ENCODE measurements at regions not wholly inside any gene's neighbourhood (a gene's known extent, or its start where the extent isn't known, plus 50 kb on each side); places are given as distances from the start of the nearest gene placed in this dataset.

DNA sequence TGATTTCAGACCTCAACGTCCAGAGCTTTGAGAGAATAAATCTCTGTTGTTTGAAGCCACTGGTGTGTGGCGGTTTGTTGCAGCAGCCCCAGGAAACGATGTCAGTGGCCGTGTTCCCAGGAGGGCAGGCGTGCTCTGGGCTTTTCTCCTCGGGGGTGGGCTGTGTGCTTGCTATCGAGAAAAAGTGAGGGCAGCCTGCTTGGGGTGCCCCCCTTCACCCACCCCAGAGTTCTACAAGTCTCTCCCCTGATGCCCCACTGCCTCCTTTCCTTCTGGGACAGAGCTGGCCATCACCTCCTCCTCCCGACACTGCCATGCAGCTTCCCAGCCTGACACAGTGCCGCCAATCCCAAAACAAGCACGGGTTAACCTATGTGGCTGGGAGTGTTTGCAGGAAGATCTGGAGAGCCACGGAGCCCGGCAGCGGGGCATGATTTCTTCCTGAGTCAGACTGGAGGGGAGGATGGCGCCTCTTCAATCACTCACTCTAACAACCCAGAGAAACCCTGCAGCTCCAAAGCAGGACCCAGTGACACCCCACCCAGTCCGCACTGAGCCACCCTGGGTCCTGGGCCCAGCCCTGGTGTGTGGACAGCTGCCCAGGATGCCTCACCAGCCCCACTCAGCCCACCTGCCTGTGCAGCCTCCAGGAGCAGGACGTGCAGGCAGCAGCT lies 213.7 kb upstream of the RAB6C start:
- Histone ChIP-seq H3K4me2 (ENCODE audit: low read depth, low read length, poor library complexity, severe bottlenecking) (no peak overlapping the region), H3K36me3 (ENCODE audit: insufficient read depth, low read length) (no peaks in the 10 kb centered on the region), H3K79me2 (ENCODE audit: low read length) (no peaks in the 10 kb centered on the region), H3K9me3 (ENCODE audit: low read length) (no peaks in the 10 kb centered on the region), H4K20me1 (ENCODE audit: insufficient read depth, low read depth, low read length) (no peaks in the 10 kb centered on the region), H3K4me3 (ENCODE audit: low read length) (no peak overlapping the region), H3K4me1 (ENCODE audit: low read length) (no peaks in the 10 kb centered on the region), H2AFZ (ENCODE audit: low read length) (no peak overlapping the region), H3K27ac (ENCODE audit: low read length) (no peak overlapping the region), H3K9me2 (replicated peaks; ENCODE audit: insufficient read depth, low read length) (no peaks in the 10 kb centered on the region), H3K9ac (ENCODE audit: low read length) (no peak overlapping the region), H3K27me3 (ENCODE audit: low read length) (no peaks in the 10 kb centered on the region)
- DNase-seq, result no peak

DNA sequence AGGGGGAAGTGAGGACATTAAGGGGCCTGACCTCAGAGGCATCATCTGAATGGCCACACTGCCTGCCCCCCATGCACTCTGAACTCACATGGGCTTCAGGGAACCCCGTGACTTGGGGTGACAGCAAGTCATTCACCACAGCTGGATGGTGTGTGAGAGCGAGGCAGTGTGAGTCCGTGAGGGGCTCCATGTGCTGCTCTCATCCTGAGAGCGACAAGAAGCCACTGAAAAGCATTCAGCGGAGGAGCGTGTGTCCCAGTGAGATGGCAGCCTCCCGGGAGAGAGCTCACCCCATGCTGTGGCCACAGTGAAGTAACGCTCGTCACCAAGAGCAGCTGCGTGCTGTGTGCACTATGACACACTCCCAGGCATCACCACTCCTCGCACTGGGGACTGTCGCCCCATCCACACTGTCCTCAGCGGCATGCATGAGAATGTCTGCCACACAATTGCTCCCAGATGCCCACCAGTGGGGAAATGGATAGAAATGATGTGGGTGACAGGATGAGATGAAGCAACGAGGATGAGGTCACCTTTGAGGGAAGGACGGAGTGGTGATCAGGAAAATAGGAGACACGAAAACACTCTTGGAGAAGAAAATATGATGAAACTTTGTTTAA lies 213.0 kb upstream of the RAB6C start:
- Histone ChIP-seq H3K27ac (ENCODE audit: low read length) (no peak overlapping the region), H2AFZ (ENCODE audit: low read length) (no peak overlapping the region), H3K4me2 (ENCODE audit: low read depth, low read length, poor library complexity, severe bottlenecking) (no peak overlapping the region), H3K9me3 (ENCODE audit: low read length) (no peaks in the 10 kb centered on the region), H3K36me3 (ENCODE audit: insufficient read depth, low read length) (no peaks in the 10 kb centered on the region), H3K79me2 (ENCODE audit: low read length) (no peaks in the 10 kb centered on the region), H4K20me1 (ENCODE audit: insufficient read depth, low read depth, low read length) (no peaks in the 10 kb centered on the region), H3K9ac (ENCODE audit: low read length) (no peak overlapping the region), H3K27me3 (ENCODE audit: low read length) (no peaks in the 10 kb centered on the region), H3K9me2 (replicated peaks; ENCODE audit: insufficient read depth, low read length) (no peaks in the 10 kb centered on the region), H3K4me3 (ENCODE audit: low read length) (no peak overlapping the region), H3K4me1 (ENCODE audit: low read length) (no peaks in the 10 kb centered on the region)
- DNase-seq, result no peak

DNA sequence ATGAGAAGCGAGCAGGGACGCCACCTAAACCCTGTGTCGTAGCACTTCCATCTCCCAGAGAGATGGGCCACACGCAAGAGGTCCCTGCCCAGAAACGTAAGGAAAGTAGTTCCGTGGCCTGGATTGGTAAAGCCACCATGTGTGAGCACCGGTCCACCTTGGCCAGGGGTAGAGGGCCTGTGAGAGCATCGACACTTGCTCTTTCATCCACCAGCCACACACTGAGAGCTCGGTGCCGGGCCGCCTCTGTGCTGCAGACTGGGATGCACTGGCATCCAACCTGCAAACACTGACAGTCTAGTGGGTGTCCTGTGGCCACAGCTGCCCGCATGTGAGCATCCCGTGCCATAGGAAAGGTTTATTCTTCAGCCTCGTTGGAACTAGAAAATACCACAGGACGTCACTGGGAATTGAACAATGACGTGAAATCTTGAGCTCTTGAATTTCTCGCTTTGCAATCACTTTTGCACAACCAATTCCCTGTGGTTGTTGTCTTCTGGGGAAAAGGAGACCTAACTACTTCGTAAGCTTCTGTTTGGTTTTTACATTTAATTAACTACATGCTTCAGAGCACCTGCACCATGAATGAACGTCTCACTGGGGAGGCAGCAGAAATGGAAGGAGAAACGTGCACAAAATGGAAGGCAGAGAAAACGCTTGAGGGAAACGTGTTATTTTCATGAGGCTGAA lies 212.0 kb upstream of the RAB6C start:
- H3K27ac ChIP-seq (ENCODE audit: low read length), result no peak overlapping the region
- H3K9me2 ChIP-seq (replicated peaks; ENCODE audit: insufficient read depth, low read length), result no peaks in the 10 kb centered on the region
- no peaks in the 10 kb centered on the region for H3K79me2 ChIP-seq (ENCODE audit: low read length)
- H3K36me3 ChIP-seq (ENCODE audit: insufficient read depth, low read length), result no peaks in the 10 kb centered on the region
- H3K9me3 ChIP-seq (ENCODE audit: low read length), result no peaks in the 10 kb centered on the region
- no peaks in the 10 kb centered on the region for H3K27me3 ChIP-seq (ENCODE audit: low read length)
- H3K4me3 ChIP-seq (ENCODE audit: low read length), result no peak overlapping the region
- H3K4me2 ChIP-seq (ENCODE audit: low read depth, low read length, poor library complexity, severe bottlenecking), result no peak overlapping the region
- no peaks in the 10 kb centered on the region for H3K4me1 ChIP-seq (ENCODE audit: low read length)
- H3K9ac ChIP-seq (ENCODE audit: low read length), result no peak overlapping the region
- no peak overlapping the region for H2AFZ ChIP-seq (ENCODE audit: low read length)
- no peak for DNase-seq
- no peaks in the 10 kb centered on the region for H4K20me1 ChIP-seq (ENCODE audit: insufficient read depth, low read depth, low read length)

DNA sequence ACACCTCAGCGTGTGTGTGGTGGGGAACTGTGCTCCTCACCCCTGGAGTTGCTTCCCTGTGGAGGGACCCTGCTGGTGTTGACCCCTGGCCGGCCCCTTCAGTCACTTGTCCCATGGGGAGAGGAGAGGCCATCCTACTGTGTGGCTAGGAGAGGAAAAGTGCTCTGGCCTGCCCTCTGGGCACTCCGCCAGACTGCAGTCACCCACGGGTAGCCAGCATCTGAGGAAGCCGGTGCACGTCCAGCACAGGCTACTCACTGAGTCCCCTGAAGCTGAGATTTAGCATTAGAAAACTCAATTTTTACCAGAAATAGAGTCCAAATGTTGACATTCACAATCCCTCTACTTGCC lies 211.5 kb upstream of the RAB6C start:
- H3K9ac ChIP-seq (ENCODE audit: low read length), result no peak overlapping the region
- H3K4me3 ChIP-seq (ENCODE audit: low read length), result no peak overlapping the region
- no peak for DNase-seq
- H3K79me2 ChIP-seq (ENCODE audit: low read length), result no peaks in the 10 kb centered on the region
- H3K27ac ChIP-seq (ENCODE audit: low read length), result no peak overlapping the region
- H3K9me2 ChIP-seq (replicated peaks; ENCODE audit: insufficient read depth, low read length), result no peaks in the 10 kb centered on the region
- H3K4me1 ChIP-seq (ENCODE audit: low read length), result no peaks in the 10 kb centered on the region
- H3K27me3 ChIP-seq (ENCODE audit: low read length), result no peaks in the 10 kb centered on the region
- no peaks in the 10 kb centered on the region for H3K36me3 ChIP-seq (ENCODE audit: insufficient read depth, low read length)
- no peaks in the 10 kb centered on the region for H3K9me3 ChIP-seq (ENCODE audit: low read length)
- H3K4me2 ChIP-seq (ENCODE audit: low read depth, low read length, poor library complexity, severe bottlenecking), result no peak overlapping the region
- H2AFZ ChIP-seq (ENCODE audit: low read length), result no peak overlapping the region
- no peaks in the 10 kb centered on the region for H4K20me1 ChIP-seq (ENCODE audit: insufficient read depth, low read depth, low read length)

DNA sequence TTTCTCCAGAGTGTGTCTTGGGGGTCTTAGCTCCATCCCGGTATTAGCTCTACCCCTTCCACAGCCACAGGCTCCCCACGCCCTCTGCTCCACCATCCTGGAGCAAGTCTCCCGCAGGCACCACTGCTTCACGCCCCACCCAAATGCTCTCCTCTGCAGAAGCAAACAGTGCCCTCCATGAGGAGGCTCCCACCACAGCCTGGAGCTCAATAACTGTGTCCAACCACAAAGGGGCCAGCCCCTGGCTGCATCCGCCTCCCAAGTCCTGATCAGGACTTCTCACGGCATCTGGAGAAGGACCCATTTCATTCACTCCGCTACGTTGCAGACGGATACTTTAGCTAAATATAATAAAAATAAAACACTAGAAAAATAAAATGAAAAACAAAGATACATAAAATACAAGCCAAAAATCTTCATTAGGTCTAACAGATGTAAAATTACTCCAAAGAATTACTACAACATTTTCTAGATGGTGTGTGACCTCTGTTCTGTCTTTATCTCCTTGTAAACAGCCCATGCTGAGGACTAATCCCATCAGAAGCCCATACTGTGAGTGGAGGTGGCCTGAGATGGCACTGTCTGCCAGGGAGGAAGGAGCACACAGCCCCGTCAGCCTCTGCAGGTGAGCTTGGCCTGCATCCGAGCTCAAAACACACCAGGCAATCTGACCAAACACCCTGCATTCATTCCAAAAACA lies 210.8 kb upstream of the RAB6C start:
- no peaks in the 10 kb centered on the region for H3K4me1 ChIP-seq (ENCODE audit: low read length)
- no peak overlapping the region for H3K4me2 ChIP-seq (ENCODE audit: low read depth, low read length, poor library complexity, severe bottlenecking)
- H3K79me2 ChIP-seq (ENCODE audit: low read length), result no peaks in the 10 kb centered on the region
- no peaks in the 10 kb centered on the region for H3K36me3 ChIP-seq (ENCODE audit: insufficient read depth, low read length)
- no peak overlapping the region for H3K27ac ChIP-seq (ENCODE audit: low read length)
- H2AFZ ChIP-seq (ENCODE audit: low read length), result no peak overlapping the region
- H3K4me3 ChIP-seq (ENCODE audit: low read length), result no peak overlapping the region
- H4K20me1 ChIP-seq (ENCODE audit: insufficient read depth, low read depth, low read length), result no peaks in the 10 kb centered on the region
- no peaks in the 10 kb centered on the region for H3K9me2 ChIP-seq (replicated peaks; ENCODE audit: insufficient read depth, low read length)
- DNase-seq, result no peak
- H3K9me3 ChIP-seq (ENCODE audit: low read length), result no peaks in the 10 kb centered on the region
- no peaks in the 10 kb centered on the region for H3K27me3 ChIP-seq (ENCODE audit: low read length)
- H3K9ac ChIP-seq (ENCODE audit: low read length), result no peak overlapping the region

DNA sequence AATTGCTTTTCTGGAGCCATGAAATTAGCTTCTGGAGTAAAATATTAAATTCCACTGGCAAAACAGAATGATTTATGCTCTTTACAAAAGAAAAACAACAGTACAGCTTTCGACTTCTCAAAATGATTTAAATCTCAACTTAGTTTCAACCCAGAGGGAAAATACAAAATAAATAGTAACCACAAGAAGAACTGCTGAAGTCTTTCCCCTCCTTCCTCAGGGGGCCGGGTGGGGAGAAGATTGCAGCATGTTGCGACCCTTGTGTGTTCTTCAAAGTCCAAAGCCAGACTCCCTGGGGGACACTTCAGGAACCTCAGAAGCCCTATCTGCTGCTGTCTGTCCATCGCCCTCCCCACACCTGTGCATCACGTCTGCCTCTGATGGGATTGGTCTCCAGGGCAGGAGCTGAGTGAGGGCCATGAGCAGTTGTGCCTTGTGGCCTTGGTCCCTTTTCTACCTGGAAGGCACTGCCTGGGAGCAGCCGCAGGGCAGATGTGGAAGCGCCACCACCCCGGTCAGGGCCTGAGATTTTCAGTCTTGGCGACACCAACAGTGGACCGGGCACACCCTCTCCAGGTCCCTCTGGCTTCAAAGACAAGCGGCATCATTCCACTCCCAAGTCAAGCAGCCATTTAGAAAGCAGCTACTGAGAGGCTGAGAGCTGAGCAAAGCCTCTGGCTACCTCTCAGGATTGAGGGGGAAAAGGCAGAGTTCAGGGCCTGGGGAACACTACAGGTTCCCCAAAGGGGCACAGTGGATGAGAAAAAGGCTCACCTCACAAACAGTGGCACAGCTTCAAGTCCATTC lies 210.1 kb upstream of the RAB6C start:
- H3K27me3 ChIP-seq (ENCODE audit: low read length), result no peaks in the 10 kb centered on the region
- H3K4me1 ChIP-seq (ENCODE audit: low read length), result no peaks in the 10 kb centered on the region
- H3K4me3 ChIP-seq (ENCODE audit: low read length), result no peak overlapping the region
- H2AFZ ChIP-seq (ENCODE audit: low read length), result no peak overlapping the region
- H3K9me2 ChIP-seq (replicated peaks; ENCODE audit: insufficient read depth, low read length), result no peaks in the 10 kb centered on the region
- H3K27ac ChIP-seq (ENCODE audit: low read length), result no peak overlapping the region
- no peaks in the 10 kb centered on the region for H3K36me3 ChIP-seq (ENCODE audit: insufficient read depth, low read length)
- no peak for DNase-seq
- H3K9me3 ChIP-seq (ENCODE audit: low read length), result no peaks in the 10 kb centered on the region
- H3K79me2 ChIP-seq (ENCODE audit: low read length), result no peaks in the 10 kb centered on the region
- no peak overlapping the region for H3K9ac ChIP-seq (ENCODE audit: low read length)
- H3K4me2 ChIP-seq (ENCODE audit: low read depth, low read length, poor library complexity, severe bottlenecking), result no peak overlapping the region
- no peaks in the 10 kb centered on the region for H4K20me1 ChIP-seq (ENCODE audit: insufficient read depth, low read depth, low read length)

DNA sequence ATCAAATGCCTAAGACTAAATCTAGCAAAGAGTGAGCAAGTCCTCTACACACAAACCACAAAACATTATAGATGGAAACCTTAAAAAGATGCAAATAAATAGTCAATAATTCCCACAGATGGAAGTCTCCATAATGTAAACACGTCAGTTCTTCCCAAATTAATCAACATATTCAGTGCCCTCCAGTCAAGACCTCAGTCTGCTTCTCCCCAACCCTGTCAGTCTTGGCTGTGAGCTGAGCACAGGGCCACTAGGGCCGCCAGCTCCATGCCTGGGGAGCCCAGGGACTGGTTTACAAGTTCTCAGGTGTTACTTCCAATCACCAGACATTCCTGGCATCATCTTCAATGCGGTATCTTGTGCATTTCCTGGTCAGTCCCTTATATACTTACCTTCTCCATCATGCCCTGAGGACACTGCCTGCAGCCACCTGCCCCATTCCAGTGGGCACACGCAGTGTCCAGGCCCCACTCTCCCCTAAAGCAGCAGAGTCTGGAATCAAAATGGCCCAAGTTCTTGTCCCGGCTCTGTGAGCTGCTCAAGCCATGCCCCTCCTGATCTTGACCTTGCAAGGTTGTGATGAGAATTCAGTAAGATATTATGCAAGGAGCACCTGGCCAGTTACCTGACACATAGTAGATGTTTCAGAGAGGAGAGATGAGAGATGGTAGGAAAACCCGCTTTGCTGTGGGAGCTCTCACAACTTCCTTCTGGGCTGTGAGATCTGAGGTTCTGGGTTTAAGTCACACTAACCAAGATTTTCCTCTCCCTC lies 207.9 kb upstream of the RAB6C start:
- Histone ChIP-seq H3K4me3 (ENCODE audit: low read length) (no peak overlapping the region), H3K4me2 (ENCODE audit: low read depth, low read length, poor library complexity, severe bottlenecking) (no peak overlapping the region), H3K4me1 (ENCODE audit: low read length) (no peaks in the 10 kb centered on the region), H3K27ac (ENCODE audit: low read length) (no peak overlapping the region), H3K9me2 (replicated peaks; ENCODE audit: insufficient read depth, low read length) (no peaks in the 10 kb centered on the region), H3K36me3 (ENCODE audit: insufficient read depth, low read length) (no peaks in the 10 kb centered on the region), H4K20me1 (ENCODE audit: insufficient read depth, low read depth, low read length) (no peaks in the 10 kb centered on the region), H3K9ac (ENCODE audit: low read length) (no peak overlapping the region), H3K27me3 (ENCODE audit: low read length) (no peaks in the 10 kb centered on the region), H3K79me2 (ENCODE audit: low read length) (no peaks in the 10 kb centered on the region), H2AFZ (ENCODE audit: low read length) (no peak overlapping the region), H3K9me3 (ENCODE audit: low read length) (no peaks in the 10 kb centered on the region)
- DNase-seq, result no peak
